Amniotic epithelial cell (primary cell): ENCODE measurements at regions not wholly inside any gene's neighbourhood (a gene's known extent, or its start where the extent isn't known, plus 50 kb on each side); places are given as distances from the start of the nearest gene placed in this dataset.

Source experiments
- DNase-seq: peaks from one replicate; pipeline ENCODE4 v3.0.0-alpha.2; 2010; ENCODE audit warnings: low read depth

DNA sequence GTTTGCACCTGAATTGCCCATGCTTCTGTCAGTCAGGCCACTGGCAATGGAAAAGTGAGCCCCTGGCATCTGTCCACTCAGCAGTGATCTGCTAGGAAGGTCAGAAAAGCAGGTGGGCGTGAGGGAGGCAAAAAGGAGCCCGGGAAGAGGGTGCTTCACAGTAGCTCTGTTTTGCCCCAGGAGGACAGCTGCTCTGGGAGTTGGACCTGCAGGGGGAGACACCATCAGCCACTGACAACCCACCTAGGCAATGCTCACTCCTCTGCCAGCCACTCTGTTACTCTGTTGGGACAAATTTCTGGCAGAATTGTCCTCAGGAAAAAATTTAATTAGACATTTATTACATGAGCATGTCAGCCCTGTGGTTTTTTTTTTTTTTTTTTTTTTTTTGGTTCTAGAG is 146.4 kb downstream of the LRIG2 start:
- no peak for DNase-seq

DNA sequence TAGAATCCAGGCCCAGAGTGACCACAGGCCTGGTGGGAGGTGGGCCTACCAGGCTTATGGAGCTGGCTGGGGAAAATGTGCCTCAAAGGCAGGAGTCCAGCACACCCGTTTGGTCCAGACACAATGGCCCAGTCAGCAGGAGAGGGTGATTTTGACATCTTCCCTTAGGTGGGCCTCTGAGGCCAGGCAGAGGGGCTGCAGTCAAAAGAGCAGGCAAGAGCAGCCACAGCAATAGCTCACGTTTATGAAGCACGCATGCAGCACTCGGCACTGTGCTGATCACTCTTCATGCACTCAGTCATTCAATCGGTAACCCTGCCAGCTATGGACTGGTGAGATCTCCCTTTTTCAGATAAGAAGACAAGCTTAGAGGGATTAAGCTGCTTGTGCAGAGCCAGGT is 146.8 kb downstream of the LRIG2 start:
- DNase-seq, result no peak

DNA sequence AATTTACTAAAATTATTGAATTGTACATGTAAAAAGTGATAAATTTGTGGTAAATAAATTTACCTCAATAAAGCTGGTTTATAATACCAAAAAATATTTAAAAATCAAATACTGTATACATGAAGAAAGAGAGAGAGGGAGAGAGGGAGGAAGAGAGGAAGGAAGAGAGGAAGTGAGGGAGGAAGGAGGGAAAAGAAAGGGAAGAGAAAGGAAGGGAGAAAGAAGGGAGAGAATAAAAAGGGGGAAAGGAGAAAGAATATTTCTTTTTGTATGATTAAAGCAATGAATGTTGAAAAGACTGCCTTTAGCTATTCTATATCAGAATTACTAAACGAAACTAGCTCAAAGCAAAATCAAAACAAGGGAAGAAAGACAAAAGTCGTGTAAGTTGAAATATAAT is 150.0 kb downstream of the LRIG2 start:
- DNase-seq, result no peak

DNA sequence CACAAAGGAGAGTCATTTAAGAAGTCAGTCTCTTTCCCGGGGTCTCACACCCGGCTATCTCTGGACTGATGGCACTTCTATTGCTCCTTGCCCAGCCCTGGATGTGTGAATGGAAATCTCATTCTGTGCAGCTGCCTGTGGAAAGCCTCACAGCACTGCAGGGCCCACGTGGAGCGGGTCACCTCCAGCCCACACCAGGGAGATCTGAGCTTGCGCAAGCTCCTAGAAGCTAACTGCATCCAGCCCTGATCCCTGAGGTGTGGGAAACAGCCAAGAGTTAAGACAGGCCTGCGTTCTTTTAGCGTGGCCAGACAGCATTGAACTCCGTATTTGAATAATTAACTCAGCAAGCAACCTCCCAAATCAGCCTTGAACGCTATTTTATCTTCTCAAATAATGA is 150.5 kb downstream of the LRIG2 start:
- DNase-seq, result peak; percentile 97

DNA sequence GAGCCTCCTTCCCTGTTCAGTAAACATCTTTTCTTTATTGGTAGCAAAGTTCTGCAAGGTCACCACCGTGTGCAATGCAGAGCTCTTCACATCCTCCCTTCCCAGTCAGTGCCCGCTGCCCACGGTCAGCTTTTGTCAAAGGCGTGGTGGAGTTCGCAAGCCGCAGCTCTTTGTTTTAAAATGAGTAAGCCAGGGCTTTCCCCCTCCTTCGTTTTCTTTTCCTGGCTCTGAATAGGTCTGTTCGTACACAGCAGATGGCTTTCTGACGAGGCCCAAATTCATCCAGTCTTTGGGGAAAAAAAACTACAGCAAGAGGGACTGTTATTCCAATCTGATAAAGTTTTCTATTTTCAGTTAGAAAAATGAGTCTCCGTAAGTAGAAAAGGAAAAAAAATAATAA is 153.2 kb downstream of the LRIG2 start:
- no peak for DNase-seq

DNA sequence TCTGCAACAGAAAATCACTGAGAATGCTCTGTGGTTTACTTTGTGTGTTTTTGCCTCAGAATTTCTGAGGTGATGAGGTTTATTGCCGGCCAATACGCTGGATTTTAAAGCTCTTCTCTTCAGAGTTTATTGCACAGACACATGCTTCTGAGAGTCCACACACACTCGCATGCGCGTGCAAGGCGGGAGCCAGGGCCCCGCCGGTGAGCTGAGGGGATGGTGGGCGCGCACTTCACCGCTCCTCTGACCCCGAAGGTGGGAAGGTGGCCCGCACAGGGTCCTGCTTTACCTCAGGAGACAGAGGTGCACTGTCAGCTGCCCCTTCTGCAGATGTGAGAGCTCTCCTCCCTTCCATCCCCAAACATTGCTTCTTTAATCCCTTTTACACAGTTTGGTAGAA is 158.4 kb upstream of the MAGI3 start:
- no peak for DNase-seq

DNA sequence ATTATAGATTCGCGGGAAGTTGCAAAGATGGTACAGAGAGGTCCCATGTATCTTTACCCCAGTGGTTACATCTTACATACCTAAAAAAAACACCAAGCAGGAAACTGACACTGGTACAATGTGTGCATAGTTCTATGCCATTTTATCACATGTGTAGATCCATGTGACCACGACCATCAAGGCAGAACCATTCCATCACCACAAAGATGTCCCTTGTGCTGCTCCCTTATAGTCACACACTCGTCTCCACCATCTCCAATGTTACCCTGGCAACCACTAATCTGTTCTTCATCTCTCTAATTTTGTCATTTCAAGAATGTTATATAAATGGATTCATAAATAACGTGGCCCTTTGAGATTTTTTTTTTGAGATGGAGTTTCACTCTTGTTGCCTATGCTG is 156.9 kb upstream of the MAGI3 start:
- no peak for DNase-seq

DNA sequence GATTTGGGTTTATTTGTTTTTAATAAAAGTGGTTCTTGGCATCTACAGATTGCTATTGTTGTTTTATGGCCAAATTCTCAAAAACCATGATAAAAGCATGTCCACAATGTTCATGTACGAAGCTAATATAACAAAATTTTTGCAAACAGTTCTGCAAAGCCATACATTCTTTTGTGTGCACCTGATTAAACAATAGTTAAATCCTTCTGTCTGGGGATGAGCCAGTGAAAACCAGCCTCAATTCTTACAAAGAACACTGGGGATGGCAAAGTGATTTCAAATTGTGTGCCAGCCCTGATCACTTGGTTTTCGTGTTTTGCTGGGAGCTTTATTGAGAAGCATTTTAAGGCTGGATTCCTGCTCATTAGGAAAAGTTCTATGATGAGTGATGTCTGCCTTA is 149.1 kb upstream of the MAGI3 start:
- DNase-seq, result no peak

DNA sequence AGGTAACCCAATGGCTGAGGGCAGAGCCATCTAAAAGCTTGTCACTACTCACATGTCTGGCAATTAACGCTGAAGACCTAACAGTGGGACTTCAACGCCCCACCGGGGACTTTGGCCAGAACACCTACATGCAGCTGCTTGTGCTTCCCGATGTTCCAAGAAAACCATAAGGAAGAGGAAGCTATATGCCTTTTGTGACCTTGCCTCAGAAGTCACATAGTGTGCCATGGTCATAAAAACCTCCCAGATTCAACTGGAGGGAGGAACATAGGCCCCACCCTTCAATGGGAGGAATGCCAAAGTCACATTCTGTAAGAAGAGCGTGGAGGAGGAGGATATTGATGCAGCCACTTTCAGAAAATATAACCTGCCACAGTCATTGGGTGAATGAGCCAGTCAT is 147.8 kb upstream of the MAGI3 start:
- DNase-seq, result no peak

DNA sequence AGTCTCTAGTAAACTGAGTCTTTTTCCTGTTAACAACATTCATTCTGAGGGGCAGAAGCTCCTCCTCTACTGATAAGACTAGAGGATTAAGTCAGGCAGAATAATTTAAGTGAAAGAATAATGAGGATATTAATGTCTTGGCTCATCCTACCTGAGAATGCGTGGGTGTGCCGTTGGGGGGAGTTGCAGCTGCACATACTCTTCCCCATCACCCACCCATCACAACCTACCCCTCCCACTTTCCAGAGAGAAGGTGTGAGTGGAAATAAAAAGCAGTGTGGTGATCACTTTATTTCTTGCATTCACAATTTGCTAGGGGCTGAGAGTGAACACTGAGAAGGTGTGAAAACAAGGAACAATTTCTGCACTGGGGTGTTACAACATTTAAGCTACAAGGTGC is 146.8 kb upstream of the MAGI3 start:
- DNase-seq, result no peak

DNA sequence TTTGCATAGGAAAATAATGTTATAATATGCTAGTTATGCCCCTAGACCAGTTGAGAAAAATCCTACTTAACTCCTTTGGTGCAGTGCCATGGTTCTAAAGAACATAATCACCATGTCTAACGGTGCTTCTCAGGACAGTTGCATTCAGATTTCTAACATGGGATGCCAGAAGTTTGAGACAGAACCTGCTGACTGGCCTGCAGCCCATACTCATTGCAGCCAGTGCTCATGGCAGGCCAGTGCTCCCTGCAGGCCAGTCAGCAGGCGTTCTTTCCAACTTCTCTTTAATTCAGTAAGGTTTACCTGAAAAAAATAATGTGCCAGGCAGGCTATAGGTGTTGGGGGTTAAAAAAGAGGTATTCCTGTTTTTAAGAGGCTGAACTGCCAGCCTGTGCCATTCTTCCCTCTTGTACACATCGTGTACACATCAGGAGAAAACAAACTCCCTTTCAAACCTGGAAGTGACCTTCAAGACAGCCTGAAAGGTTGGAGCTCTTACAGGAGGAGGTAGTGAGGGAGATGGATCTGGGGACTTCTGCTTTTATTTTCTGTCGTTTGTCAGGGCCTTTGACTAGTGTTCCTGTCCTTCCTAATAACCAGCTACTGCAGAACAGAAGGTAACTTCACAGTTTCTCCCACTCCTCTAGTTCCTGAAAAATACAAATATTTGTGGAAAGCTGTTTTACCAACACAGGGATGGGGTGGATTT is 146.0 kb upstream of the MAGI3 start:
- no peak for DNase-seq

DNA sequence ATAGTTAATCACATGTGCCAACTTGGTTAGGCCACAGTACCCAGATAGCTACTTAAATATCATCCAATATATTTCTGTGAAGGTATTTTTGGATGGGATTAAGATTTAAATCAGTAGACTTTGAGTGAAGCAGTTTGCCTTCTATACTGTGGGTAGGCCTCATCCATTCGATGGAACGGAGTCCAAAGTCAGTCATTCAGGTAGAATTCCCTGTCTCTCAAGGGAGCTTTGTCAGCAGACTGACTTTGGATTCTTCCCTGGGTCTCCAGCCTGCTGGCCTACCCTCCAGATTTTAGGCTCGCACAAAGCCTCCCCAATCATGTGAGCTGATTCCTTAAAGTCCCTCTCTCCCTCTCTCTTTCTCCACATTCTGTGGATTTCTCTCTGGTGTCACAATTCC is 145.1 kb upstream of the MAGI3 start:
- DNase-seq, result no peak

DNA sequence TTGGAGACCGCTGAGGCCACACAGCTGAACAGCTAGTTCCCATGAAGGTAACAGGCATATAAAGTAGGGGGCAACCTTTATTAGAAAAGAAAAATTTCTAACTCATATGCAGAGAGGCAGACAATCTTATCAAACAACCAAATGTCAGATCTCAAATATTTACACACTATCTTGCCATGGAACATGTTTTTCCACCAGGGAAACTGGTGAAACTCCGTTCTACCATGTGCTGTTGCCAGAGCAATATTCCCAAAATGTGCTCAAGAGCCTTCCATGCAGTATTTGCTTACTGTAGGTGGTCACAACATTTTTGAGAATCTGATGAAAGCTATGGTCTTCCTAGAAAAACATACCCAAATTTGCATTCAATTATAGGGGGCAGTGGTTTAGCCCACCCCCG is 143.4 kb upstream of the MAGI3 start:
- no peak for DNase-seq

DNA sequence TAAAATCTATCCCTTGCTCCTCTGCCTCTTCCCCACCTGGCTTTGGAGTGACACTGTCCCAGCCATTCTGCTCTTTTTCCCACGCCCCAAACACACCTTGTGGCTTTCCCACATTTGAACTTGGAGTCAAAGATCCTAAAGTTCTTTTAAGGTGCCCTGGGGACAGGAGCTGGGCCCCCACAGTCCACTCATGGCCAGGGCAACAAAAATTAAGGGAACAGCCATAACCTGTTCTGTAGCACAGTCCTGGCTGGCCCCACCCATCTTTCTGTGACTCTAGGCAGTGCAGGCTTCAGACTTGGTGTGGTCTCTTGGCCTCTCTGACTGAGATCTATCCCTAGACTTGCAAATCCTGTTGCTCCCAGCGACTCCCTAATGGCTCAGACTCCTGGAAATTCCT is 143.0 kb upstream of the MAGI3 start:
- DNase-seq, result no peak

DNA sequence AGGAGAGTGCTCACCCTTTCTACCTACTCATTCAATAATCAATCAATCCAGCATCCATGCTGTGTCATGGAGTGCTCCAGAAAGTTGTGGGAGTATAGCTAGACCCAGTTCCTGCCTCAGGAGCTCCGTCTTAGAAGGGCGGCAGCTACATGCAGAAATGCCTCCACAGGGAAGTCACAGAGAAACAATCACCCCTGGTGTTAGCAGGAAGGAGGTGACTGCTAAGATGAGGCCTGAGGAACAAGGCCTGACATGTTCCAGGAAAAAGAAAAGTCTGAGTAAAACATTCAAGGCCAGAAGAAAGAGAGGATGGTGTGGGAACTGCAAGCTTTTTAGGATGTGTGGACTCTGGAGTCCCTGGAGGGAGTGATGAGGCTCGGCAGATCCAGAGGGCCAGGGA is 142.5 kb upstream of the MAGI3 start:
- DNase-seq, result no peak

DNA sequence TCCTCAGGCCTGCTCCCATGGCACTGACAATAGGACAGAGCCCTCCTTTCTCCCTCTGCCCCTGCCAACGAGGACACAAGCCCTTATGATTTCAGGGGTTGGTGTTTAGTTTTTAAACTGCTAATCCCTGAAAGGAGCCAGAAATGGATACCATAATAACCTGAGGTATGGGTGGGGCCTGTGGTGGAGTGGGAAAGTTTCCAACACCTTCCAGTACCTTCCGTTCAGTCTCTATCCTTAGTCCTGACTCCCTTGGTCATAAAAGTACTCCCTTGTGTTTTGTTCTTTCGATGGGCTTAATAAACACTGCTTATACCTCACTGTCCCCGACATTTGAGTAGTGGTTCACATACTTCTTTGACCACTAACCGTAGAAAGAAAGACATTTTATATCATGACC is 141.8 kb upstream of the MAGI3 start:
- DNase-seq, result no peak

DNA sequence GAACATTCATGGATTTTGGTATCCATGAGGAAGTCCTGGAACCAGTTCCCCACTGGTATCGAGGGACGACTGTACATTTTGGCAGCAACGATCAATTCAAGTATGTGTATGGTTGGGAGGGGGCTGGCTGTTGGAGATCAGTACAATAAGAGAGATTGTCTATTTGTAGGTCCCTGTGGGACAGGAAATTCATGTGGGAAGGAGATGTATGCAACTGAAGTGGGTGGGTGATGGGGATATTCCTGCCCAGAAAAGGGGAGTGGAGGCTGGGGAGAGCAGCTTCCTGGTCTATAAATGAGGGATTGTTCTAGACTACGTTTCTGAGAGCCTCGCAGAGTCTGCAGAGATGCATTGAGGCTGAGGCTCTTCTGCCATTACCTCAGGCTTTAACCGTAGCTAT is 140.2 kb upstream of the MAGI3 start:
- no peak for DNase-seq

DNA sequence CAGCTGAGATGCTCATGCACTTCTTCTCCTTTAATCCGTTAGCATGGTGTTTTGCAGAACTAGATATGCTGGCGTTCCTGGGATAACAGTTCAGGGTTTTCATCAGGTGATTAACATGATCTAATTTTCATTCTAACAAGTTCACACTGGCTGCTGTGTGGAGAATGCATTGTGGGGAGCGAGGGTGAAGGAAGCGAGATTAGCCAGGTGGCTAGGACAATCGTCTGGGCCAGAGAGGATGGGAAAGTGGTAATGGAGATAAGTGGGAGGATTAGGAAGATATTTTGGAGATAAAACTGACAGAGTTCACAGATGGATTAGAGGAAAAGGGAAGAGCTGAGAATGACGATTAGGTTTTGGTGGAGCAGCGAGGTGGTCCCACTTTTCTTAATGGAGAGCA is 138.1 kb upstream of the MAGI3 start:
- DNase-seq, result no peak

DNA sequence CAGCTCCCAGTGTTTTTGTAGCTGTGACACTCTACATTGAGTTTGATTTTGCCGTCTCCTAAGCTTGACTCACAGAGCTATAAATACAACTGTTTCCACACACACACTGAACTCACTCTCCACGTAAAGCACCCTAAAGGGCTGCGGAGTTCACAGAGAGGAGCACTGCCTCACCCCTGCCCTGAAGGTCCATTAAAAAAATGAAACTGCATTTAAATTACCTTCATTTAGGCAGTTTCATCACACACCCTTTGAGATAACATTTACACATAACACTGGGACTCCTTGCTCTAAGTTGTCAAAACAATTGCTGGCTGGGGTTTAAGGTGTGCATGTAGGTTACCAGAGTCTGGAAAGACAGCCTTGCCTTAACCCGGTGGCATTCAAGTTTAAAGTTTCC is 137.1 kb upstream of the MAGI3 start:
- no peak for DNase-seq

DNA sequence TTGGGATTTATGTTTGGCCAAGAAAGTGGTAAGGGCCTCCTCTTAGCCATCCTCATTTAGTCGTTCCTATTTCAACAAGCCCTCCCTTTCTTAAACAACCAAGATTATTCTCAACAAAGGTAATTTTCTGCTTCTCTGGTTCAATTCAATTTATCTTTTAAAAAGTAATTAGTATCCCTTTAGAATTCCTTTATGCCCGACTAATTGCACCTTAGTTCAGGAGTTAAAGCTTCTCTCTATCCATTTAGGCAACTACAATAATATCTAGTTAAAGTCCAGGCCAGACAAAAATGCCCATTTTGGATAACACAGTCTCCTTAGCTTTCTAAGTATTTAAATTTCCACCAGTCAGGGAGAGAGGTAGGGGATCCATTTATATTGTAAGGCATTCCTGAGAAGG is 136.7 kb upstream of the MAGI3 start:
- no peak for DNase-seq

DNA sequence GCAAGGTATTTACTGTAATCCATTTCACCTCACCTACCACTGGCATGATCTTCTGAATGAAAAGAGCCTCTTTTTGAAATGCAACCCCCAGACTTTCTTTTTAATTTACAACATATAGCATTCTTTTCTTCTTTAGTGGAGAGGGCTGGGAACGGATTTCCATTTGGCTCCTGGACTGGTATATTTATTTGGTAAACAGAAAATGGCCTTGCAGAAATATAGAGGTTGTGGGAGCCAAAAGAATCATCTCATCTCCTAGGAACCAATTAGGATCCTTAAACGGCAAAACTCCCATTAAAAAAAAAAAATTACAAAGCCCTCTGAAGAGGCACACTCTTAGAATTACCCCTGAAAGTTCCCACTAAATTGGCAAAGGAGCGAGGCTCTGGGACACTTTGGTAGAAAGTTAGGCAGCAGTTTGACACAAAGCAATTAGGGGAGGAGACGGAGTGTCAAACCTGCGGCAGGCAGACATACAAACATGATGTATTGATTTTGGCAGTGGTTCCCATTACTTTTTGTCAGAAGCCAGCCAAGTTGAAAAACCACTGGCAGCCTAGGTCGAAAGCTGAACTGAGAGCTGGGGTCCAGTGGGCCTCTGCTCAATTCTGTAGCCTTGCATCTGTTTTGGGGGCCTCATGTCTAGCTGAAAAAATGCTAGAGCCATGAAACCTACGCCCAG is 135.1 kb upstream of the MAGI3 start:
- no peak for DNase-seq

DNA sequence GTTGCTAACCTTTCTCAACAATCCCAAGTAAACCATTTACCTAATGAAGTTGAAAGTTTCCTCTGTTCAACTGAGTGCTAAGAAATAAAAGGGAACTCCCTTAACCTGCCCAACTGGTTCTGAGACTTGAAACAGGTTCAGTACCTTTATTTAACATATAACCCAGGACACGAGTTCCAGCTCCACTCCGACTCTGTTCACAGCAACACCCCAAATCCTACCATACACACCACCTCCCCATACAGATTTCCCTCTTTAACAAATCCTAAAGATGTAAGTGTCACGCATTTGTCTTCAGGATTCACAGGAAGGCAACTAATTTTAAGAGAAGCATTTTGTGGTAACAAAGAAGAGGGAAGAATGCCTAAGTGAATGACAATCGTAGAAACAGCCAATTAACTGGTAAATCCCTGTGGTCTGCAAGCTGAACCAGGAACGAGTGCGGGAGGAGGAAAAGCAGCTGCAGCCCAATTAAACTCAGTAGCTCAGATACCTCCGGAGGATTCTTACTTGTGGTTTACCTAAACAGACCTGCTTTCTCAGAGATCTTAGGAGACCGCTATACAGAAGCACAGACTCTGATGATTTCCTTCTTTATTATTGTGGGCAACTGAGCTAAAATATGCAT is 134.5 kb upstream of the MAGI3 start:
- DNase-seq, result no peak

DNA sequence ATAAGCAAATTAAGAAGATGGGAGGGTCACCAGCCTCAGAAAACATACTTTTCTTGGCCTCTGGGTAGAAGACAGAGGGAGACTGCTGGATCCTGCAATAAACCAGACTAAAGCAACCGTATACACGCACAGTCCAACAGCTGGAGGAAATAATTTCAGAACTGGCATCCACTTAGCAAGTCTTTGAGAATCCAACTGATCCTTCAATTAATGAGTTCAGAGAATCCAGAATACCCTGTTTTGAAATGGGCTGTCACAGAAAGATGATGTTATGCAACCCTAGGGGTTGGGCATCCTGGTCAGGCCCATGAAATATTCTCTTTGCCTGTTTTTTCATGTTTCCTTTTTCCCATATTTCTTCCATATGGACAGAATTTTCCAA is 134.0 kb upstream of the MAGI3 start:
- no peak for DNase-seq

DNA sequence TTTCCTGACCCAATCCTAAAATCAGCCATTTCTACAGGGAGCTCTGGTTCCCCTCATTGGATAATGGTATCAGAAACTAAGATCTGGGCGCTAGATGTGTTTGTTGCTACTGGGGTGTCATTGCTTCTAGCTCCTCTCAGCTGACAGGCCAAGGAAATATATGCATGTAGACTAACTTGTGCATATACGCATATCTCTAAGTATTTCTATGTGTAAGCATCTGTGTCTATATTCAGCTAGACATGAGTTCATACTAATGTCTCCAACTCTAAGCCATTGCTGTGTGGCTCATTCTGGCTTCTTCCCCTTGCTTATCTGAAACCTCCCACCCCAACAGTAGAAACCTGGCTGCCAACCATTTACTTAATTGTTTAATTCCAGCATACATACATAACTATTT is 130.3 kb upstream of the MAGI3 start:
- no peak for DNase-seq
